Erythroblast (primary cell): ENCODE measurements at regions not wholly inside any gene's neighbourhood (a gene's known extent, or its start where the extent isn't known, plus 50 kb on each side); places are given as distances from the start of the nearest gene placed in this dataset.

Experiments used
- GATA1 ChIP-seq: IDR thresholded peaks from 2 replicates; pipeline ENCODE4 v1.6.1; 2011; ENCODE audit warnings: low read depth, mild to moderate bottlenecking, control low read depth, low read length, moderate library complexity
- POLR2A ChIP-seq: IDR thresholded peaks from 2 replicates; pipeline ENCODE4 v1.6.1; 2011; ENCODE audit warnings: mild to moderate bottlenecking, low read length

DNA sequence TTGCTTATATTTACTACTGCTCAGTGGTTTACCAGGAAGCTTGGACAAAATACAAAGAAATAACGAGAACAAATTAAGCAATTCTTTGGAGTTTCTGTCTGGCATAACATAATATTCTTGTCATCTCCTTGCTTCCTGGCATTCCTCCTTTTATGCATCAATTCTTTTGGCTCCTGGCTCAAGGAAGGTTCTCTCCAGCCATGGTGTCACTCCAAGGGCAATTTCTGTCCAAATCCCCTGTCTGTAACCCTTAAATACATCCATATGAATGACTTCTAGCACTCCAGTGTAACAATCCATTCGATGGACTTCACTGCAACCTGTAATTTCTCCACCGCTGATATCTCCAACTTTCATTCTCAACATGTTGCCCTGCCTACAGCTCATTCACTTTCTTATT lies 617.7 kb upstream of the ANKRD30A start:
- TF ChIP-seq POLR2A (no peak), GATA1 (no peak)
